ENCODE measurements at regions not wholly inside any gene's neighbourhood (a gene's known extent, or its start where the extent isn't known, plus 50 kb on each side); places are given as distances from the start of the nearest gene placed in this dataset.

DNA sequence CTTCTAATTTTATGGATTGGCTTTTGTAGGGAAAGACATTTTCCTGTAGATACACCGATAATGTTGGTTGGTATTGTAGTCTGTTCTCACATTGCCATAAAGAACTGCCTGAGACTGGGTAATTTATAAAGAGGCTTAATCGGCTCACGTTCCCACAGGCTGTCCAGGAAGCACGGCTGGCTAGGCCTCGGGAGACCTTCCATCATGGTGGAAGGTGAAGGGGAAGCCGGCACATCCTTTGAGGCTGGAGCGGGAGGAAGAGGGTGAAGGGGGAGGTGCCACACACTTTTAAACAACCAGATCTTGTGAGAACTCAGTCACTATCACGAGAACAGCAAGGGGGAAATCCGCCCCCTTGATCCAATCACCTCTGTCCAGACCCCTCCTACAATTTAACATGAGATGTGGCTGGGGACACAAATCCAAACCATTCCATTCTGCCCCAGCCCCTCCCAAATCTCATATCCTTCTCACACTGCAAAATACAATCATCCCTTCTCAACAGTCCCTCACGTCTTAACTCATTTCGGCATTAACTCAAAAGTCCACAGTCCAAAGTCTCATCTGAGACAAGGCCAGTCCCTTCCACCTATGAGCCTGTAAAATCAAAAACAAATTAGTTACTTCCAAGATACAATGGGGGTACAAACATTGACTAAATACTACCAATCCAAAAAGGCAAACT lies 66.7 kb upstream of the EIF5 start:
- no peak for TF ChIP-seq CTCF (IDR thresholded peaks at IDR 0.05)
- no peak for TF ChIP-seq POLR2A (IDR thresholded peaks at IDR 0.05)
- no peak for TF ChIP-seq POLR2AphosphoS5 (IDR thresholded peaks at IDR 0.05)
